Naive B cell (primary cell): ENCODE measurements at regions not wholly inside any gene's neighbourhood (a gene's known extent, or its start where the extent isn't known, plus 50 kb on each side); places are given as distances from the start of the nearest gene placed in this dataset.

Source experiments
- ATAC-seq, 2 donors: fragments of 150-1000 bp; cut with Tn5 transposase; 2 replicates each; pipeline ENCODE4 v1.10.0; 2021; ENCODE audit warnings: low read depth in 2 of 2, mild to moderate bottlenecking in 2 of 2, moderate library complexity in 2 of 2
- DNase-seq: peaks from one replicate; pipeline ENCODE4 v3.0.0; 2022
- H3K27ac Mint-ChIP-seq, 6 donors: one replicate each; pipeline ENCODE4 v1.8.0; 2020 to 2022; ENCODE audit warnings: mild to moderate bottlenecking in 6 of 6, mixed read lengths in 6 of 6, moderate library complexity in 5 of 6, inconsistent platforms in 2 of 6
- H3K27me3 Mint-ChIP-seq, 3 donors: one replicate each; pipeline ENCODE4 v1.8.0; 2021 to 2022; ENCODE audit warnings: mixed read lengths in 3 of 3, mild to moderate bottlenecking in 1 of 3
- H3K36me3 Mint-ChIP-seq, 2 donors: one replicate each; pipeline ENCODE4 v1.8.0; 2020 to 2022; ENCODE audit warnings: mixed read lengths in 2 of 2, inconsistent platforms in 1 of 2, mild to moderate bottlenecking in 1 of 2
- H3K4me1 Mint-ChIP-seq, 3 donors: one replicate each; pipeline ENCODE4 v1.8.0; 2020 to 2022; ENCODE audit warnings: mixed read lengths in 3 of 3, inconsistent platforms in 1 of 3, mild to moderate bottlenecking in 1 of 3, moderate library complexity in 1 of 3
- H3K4me3 Mint-ChIP-seq, 8 donors: one replicate each; pipeline ENCODE4 v1.8.0; 2020 to 2022; ENCODE audit warnings: mild to moderate bottlenecking in 8 of 8, mixed read lengths in 8 of 8, moderate library complexity in 8 of 8, inconsistent platforms in 2 of 8
- H3K9me3 Mint-ChIP-seq, 7 donors: one replicate each; pipeline ENCODE4 v1.8.0; 2020 to 2022; ENCODE audit warnings: mixed read lengths in 7 of 7, mild to moderate bottlenecking in 5 of 7, inconsistent platforms in 2 of 7, moderate library complexity in 1 of 7

- no peak for ATAC-seq
- H3K4me1 Mint-ChIP-seq: no peaks in the 10 kb centered on the region
- DNase-seq: no peak
- no peak overlapping the region for H3K4me3 Mint-ChIP-seq
- no peaks in the 10 kb centered on the region for H3K36me3 Mint-ChIP-seq
- no peak overlapping the region for H3K27ac Mint-ChIP-seq
- H3K27me3 Mint-ChIP-seq: peaks cover 8 to 23% (median 19%) of the 10 kb centered on the region in 3 donors
- peaks cover 0 to 4% (median 1%) of the 10 kb centered on the region in 7 donors for H3K9me3 Mint-ChIP-seq
Measured at GRCh38 chr13:47237571-47237970, 340.7 kb upstream of the HTR2A start.

GRCh38 chr13:47233734-47234133, 336.9 kb upstream of the HTR2A start:
- Mint-ChIP-seq H3K4me1 (no peaks in the 10 kb centered on the region), H3K36me3 (peaks cover 20 to 23% of the 10 kb centered on the region in 2 donors), H3K4me3 (no peak overlapping the region), H3K27me3 (peaks cover 8 to 34% (median 19%) of the 10 kb centered on the region in 3 donors), H3K9me3 (peaks cover 10 to 29% (median 19%) of the 10 kb centered on the region in 7 donors), H3K27ac (no peak overlapping the region)
- no peak for ATAC-seq
- no peak for DNase-seq

GRCh38 chr13:47232516-47232915, 335.7 kb upstream of the HTR2A start:
- ATAC-seq: no peak
- Mint-ChIP-seq H3K27ac (peak overlapping the region in 1 of 6 donors; percentile 15), H3K9me3 (peaks cover 10 to 33% (median 21%) of the 10 kb centered on the region in 7 donors), H3K4me3 (no peak overlapping the region), H3K27me3 (peaks cover 7 to 35% (median 24%) of the 10 kb centered on the region in 3 donors), H3K4me1 (no peaks in the 10 kb centered on the region), H3K36me3 (peaks cover 20 to 23% of the 10 kb centered on the region in 2 donors)
- DNase-seq: no peak

GRCh38 chr13:47230155-47230554, 333.3 kb upstream of the HTR2A start:
- no peak overlapping the region for H3K27ac Mint-ChIP-seq
- H3K4me1 Mint-ChIP-seq: no peaks in the 10 kb centered on the region
- DNase-seq (no peak), ATAC-seq (no peak)
- H3K27me3 Mint-ChIP-seq: peaks cover 0 to 29% (median 13%) of the 10 kb centered on the region in 3 donors
- peaks cover 20 to 23% of the 10 kb centered on the region in 2 donors for H3K36me3 Mint-ChIP-seq
- no peak overlapping the region for H3K4me3 Mint-ChIP-seq
- H3K9me3 Mint-ChIP-seq: peaks cover 10 to 33% (median 21%) of the 10 kb centered on the region in 7 donors

GRCh38 chr13:47226516-47226915, 329.7 kb upstream of the HTR2A start:
- Mint-ChIP-seq H3K27ac (peak overlapping the region in 1 of 6 donors; percentile 14), H3K27me3 (peaks cover 0 to 19% (median 8%) of the 10 kb centered on the region in 3 donors), H3K4me1 (no peaks in the 10 kb centered on the region), H3K9me3 (peaks cover 10 to 33% (median 15%) of the 10 kb centered on the region in 7 donors), H3K36me3 (peaks cover 20 to 23% of the 10 kb centered on the region in 2 donors), H3K4me3 (no peak overlapping the region)
- ATAC-seq: no peak
- no peak for DNase-seq

GRCh38 chr13:47220453-47221140, 323.7 kb upstream of the HTR2A start:
- no peak overlapping the region for H3K4me3 Mint-ChIP-seq
- H3K27me3 Mint-ChIP-seq: peaks cover 0 to 12% (median 6%) of the 10 kb centered on the region in 3 donors
- DNase-seq (no peak), ATAC-seq (no peak)
- H3K4me1 Mint-ChIP-seq: no peaks in the 10 kb centered on the region
- no peak overlapping the region for H3K27ac Mint-ChIP-seq
- no peaks in the 10 kb centered on the region for H3K36me3 Mint-ChIP-seq
- peaks cover 0 to 4% (median 0%) of the 10 kb centered on the region in 7 donors for H3K9me3 Mint-ChIP-seq

- no peak for ATAC-seq
- Mint-ChIP-seq H3K27me3 (peaks cover 6 to 12% (median 8%) of the 10 kb centered on the region in 3 donors), H3K9me3 (peaks cover 0 to 4% (median 0%) of the 10 kb centered on the region in 7 donors)
Measured at GRCh38 chr13:47218611-47219010, 321.8 kb upstream of the HTR2A start.

GRCh38 chr13:47216176-47216822, 319.4 kb upstream of the HTR2A start:
- ATAC-seq (no peak), DNase-seq (no peak)
- H3K4me1 Mint-ChIP-seq: no peaks in the 10 kb centered on the region
- peaks cover 12 to 17% (median 12%) of the 10 kb centered on the region in 3 donors for H3K27me3 Mint-ChIP-seq
- no peak overlapping the region for H3K27ac Mint-ChIP-seq
- no peaks in the 10 kb centered on the region for H3K36me3 Mint-ChIP-seq
- no peak overlapping the region for H3K4me3 Mint-ChIP-seq
- peaks cover 0 to 4% (median 0%) of the 10 kb centered on the region in 7 donors for H3K9me3 Mint-ChIP-seq

More at GRCh38 chr13:47218611-47219010, 321.8 kb upstream of the HTR2A start:
- DNase-seq: no peak
- H3K4me3 Mint-ChIP-seq: no peak overlapping the region
- no peaks in the 10 kb centered on the region for H3K36me3 Mint-ChIP-seq
- H3K4me1 Mint-ChIP-seq: no peaks in the 10 kb centered on the region
- H3K27ac Mint-ChIP-seq: no peak overlapping the region

GRCh38 chr13:47215736-47216135, 318.9 kb upstream of the HTR2A start:
- H3K27me3 Mint-ChIP-seq: peaks cover 9 to 23% (median 12%) of the 10 kb centered on the region in 3 donors
- no peak overlapping the region for H3K4me3 Mint-ChIP-seq
- H3K27ac Mint-ChIP-seq: no peak overlapping the region
- DNase-seq (no peak), ATAC-seq (no peak)
- peaks cover 0 to 4% (median 0%) of the 10 kb centered on the region in 7 donors for H3K9me3 Mint-ChIP-seq
- H3K36me3 Mint-ChIP-seq: no peaks in the 10 kb centered on the region
- H3K4me1 Mint-ChIP-seq: no peaks in the 10 kb centered on the region

- Mint-ChIP-seq H3K27ac (no peak overlapping the region), H3K9me3 (no peaks in the 10 kb centered on the region), H3K36me3 (no peaks in the 10 kb centered on the region), H3K4me3 (no peak overlapping the region), H3K27me3 (peaks cover 0 to 25% (median 11%) of the 10 kb centered on the region in 3 donors), H3K4me1 (no peaks in the 10 kb centered on the region)
- DNase-seq: no peak
- ATAC-seq: no peak
Measured at GRCh38 chr13:47213047-47213446, 316.2 kb upstream of the HTR2A start.

- H3K27ac Mint-ChIP-seq: peak overlapping the region in 1 of 6 donors; percentile 11
- ATAC-seq (no peak), DNase-seq (no peak)
- H3K4me1 Mint-ChIP-seq: no peaks in the 10 kb centered on the region
- H3K4me3 Mint-ChIP-seq: no peak overlapping the region
- no peaks in the 10 kb centered on the region for H3K36me3 Mint-ChIP-seq
- no peaks in the 10 kb centered on the region for H3K9me3 Mint-ChIP-seq
- H3K27me3 Mint-ChIP-seq: peaks cover 0 to 25% (median 11%) of the 10 kb centered on the region in 3 donors
Measured at GRCh38 chr13:47211106-47211505, 314.3 kb upstream of the HTR2A start.

GRCh38 chr13:47206111-47206510, 309.3 kb upstream of the HTR2A start:
- H3K4me1 Mint-ChIP-seq: no peaks in the 10 kb centered on the region
- DNase-seq (no peak), ATAC-seq (no peak)
- H3K27ac Mint-ChIP-seq: no peak overlapping the region
- no peak overlapping the region for H3K4me3 Mint-ChIP-seq
- H3K27me3 Mint-ChIP-seq: peaks cover 4 to 6% (median 6%) of the 10 kb centered on the region in 3 donors
- H3K9me3 Mint-ChIP-seq: peaks cover 0 to 17% (median 0%) of the 10 kb centered on the region in 7 donors
- H3K36me3 Mint-ChIP-seq: no peaks in the 10 kb centered on the region

- H3K4me1 Mint-ChIP-seq: no peaks in the 10 kb centered on the region
- peaks cover 0 to 2% (median 0%) of the 10 kb centered on the region in 7 donors for H3K9me3 Mint-ChIP-seq
- H3K27ac Mint-ChIP-seq: no peak overlapping the region
- no peak overlapping the region for H3K4me3 Mint-ChIP-seq
- H3K36me3 Mint-ChIP-seq: no peaks in the 10 kb centered on the region
- H3K27me3 Mint-ChIP-seq: peaks cover 0 to 4% (median 0%) of the 10 kb centered on the region in 3 donors
- DNase-seq (no peak), ATAC-seq (no peak)
Measured at GRCh38 chr13:47190696-47191305, 293.9 kb upstream of the HTR2A start.
